Liver (tissue), 8 donors: ENCODE measurements at regions not wholly inside any gene's neighbourhood (a gene's known extent, or its start where the extent isn't known, plus 50 kb on each side); places are given as distances from the start of the nearest gene placed in this dataset.

ENCODE experiments used
- DNase-seq: peaks from one replicate; pipeline ENCODE4 v3.0.0-alpha.2; 2017; ENCODE audit warnings: low spot score
- H3K27ac ChIP-seq, 2 donors: one replicate each; pipeline ENCODE4 v1.7.0; 2013; ENCODE audit warnings: inconsistent platforms in 2 of 2, low read length in 2 of 2, control low read depth in 1 of 2, low read depth in 1 of 2, mild to moderate bottlenecking in 1 of 2
- H3K27me3 ChIP-seq, 4 donors: one replicate each; pipeline versions ENCODE4 v1.6.1 to v1.7.0; 2013; ENCODE audit warnings: low read length in 3 of 4, inconsistent platforms in 1 of 4, mild to moderate bottlenecking in 1 of 4, moderate library complexity in 1 of 4; ENCODE audit not compliant: control insufficient read depth in 4 of 4, insufficient read depth in 4 of 4
- H3K36me3 ChIP-seq, 4 donors: one replicate each; pipeline versions ENCODE4 v1.6.1 to v1.7.0; 2013; ENCODE audit warnings: low read length in 3 of 4, mild to moderate bottlenecking in 3 of 4, low read depth in 1 of 4, moderate library complexity in 1 of 4; ENCODE audit not compliant: control insufficient read depth in 4 of 4, insufficient read depth in 3 of 4
- H3K4me1 ChIP-seq, 4 donors: one replicate each; pipeline versions ENCODE4 v1.6.1 to v1.7.0; 2013; ENCODE audit warnings: low read length in 3 of 4, mild to moderate bottlenecking in 3 of 4, moderate library complexity in 1 of 4; ENCODE audit not compliant: control insufficient read depth in 4 of 4, insufficient read depth in 4 of 4
- H3K4me3 ChIP-seq, 3 donors: one replicate each; pipeline versions ENCODE4 v1.6.1 to v1.7.0; 2013; ENCODE audit warnings: low read length in 3 of 3, control low read depth in 1 of 3, low read depth in 1 of 3, mild to moderate bottlenecking in 1 of 3
- H3K9ac ChIP-seq, 2 donors: one replicate each; pipeline ENCODE4 v1.7.0; 2013; ENCODE audit warnings: low read length in 2 of 2, mild to moderate bottlenecking in 2 of 2, moderate library complexity in 2 of 2, control low read depth in 1 of 2, low read depth in 1 of 2
- H3K9me3 ChIP-seq, 4 donors: one replicate each; pipeline versions ENCODE4 v1.6.1 to v1.7.0; 2013; ENCODE audit warnings: low read length in 3 of 4; ENCODE audit not compliant: control insufficient read depth in 4 of 4
- EGR1 ChIP-seq, 2 donors: IDR thresholded peaks; 2 replicates each; pipeline ENCODE4 v1.6.1; 2016 to 2018; ENCODE audit warnings: antibody characterized with exemption in 2 of 2, low read depth in 2 of 2
- FOXA1 ChIP-seq: IDR thresholded peaks from 2 replicates; pipeline ENCODE4 v1.6.1; 2016; ENCODE audit warnings: antibody characterized with exemption
- FOXA2 ChIP-seq: IDR thresholded peaks from 2 replicates; pipeline ENCODE4 v1.6.1; 2016; ENCODE audit warnings: antibody characterized with exemption
- GABPA ChIP-seq, 2 donors: IDR thresholded peaks in 1 of 2; conservative IDR thresholded peaks in 1 of 2; 2 replicates each; pipeline ENCODE4 v1.6.1; 2016; ENCODE audit warnings: antibody characterized with exemption in 2 of 2, mild to moderate bottlenecking in 1 of 2, moderate library complexity in 1 of 2
- HNF4A ChIP-seq, 2 donors: conservative IDR thresholded peaks; 2 replicates each; pipeline ENCODE4 v1.6.1; 2016; ENCODE audit warnings: antibody characterized with exemption in 2 of 2, mild to moderate bottlenecking in 2 of 2
- HNF4G ChIP-seq: IDR thresholded peaks from 2 replicates; pipeline ENCODE4 v1.6.1; 2016; ENCODE audit warnings: antibody characterized with exemption
- JUND ChIP-seq, 2 donors: IDR thresholded peaks; 2 replicates each; pipeline ENCODE4 v1.6.1; 2016; ENCODE audit warnings: antibody characterized with exemption in 2 of 2
- NR2F2 ChIP-seq: IDR thresholded peaks from 2 replicates; pipeline ENCODE4 v1.6.1; 2016; ENCODE audit warnings: antibody characterized with exemption
- RAD21 ChIP-seq, 2 donors: IDR thresholded peaks; 2 replicates each; pipeline ENCODE4 v1.6.1; 2016; ENCODE audit warnings: antibody characterized with exemption in 2 of 2, mild to moderate bottlenecking in 2 of 2
- RXRA ChIP-seq, 2 donors: IDR thresholded peaks; 2 replicates each; pipeline ENCODE4 v1.6.1; 2017 to 2018; ENCODE audit warnings: antibody characterized with exemption in 2 of 2, mild to moderate bottlenecking in 1 of 2
- SP1 ChIP-seq: IDR thresholded peaks from 2 replicates; pipeline ENCODE4 v1.6.1; 2018; ENCODE audit warnings: antibody characterized with exemption, mild to moderate bottlenecking
- TAF1 ChIP-seq: conservative IDR thresholded peaks from 2 replicates; pipeline ENCODE4 v1.6.1; 2016; ENCODE audit warnings: antibody characterized with exemption, mild to moderate bottlenecking
- YY1 ChIP-seq: IDR thresholded peaks from 2 replicates; pipeline ENCODE4 v1.6.1; 2016; ENCODE audit warnings: antibody characterized with exemption, mild to moderate bottlenecking
- WGBS: extraction: QIAGEN DNeasy Blood & Tissue Kit; methylation state at CpG from one replicate; pipeline ENCODE4 v1.1.7; 2013; 5-methylcytosine and 5-hydroxymethylcytosine counted together
- TF ChIP-seq, protein P1 (sequence below): fragments of 150-350 bp; IDR thresholded peaks from 2 replicates; pipeline ENCODE4 v1.5.1; 2017; ENCODE audit warnings: improper control_type of control experiment, low read depth, low read length; ENCODE audit not compliant: missing input control
- TF ChIP-seq, protein P2 (sequence below): IDR thresholded peaks from 2 replicates; pipeline ENCODE4 v1.6.1; 2016; ENCODE audit warnings: antibody characterized with exemption, mild to moderate bottlenecking
- TF ChIP-seq, protein P3 (sequence below): IDR thresholded peaks from 2 replicates; pipeline ENCODE4 v1.6.1; 2016; ENCODE audit warnings: antibody characterized with exemption
- TF ChIP-seq, protein P4 (sequence below): IDR thresholded peaks from 2 replicates; pipeline ENCODE4 v1.6.1; 2016; ENCODE audit warnings: antibody characterized with exemption
- donor health status: healthy.
- donor health status: healthy.
- donor health status: healthy.
- donor health status: healthy.
- donor health status: healthy.

DNA sequence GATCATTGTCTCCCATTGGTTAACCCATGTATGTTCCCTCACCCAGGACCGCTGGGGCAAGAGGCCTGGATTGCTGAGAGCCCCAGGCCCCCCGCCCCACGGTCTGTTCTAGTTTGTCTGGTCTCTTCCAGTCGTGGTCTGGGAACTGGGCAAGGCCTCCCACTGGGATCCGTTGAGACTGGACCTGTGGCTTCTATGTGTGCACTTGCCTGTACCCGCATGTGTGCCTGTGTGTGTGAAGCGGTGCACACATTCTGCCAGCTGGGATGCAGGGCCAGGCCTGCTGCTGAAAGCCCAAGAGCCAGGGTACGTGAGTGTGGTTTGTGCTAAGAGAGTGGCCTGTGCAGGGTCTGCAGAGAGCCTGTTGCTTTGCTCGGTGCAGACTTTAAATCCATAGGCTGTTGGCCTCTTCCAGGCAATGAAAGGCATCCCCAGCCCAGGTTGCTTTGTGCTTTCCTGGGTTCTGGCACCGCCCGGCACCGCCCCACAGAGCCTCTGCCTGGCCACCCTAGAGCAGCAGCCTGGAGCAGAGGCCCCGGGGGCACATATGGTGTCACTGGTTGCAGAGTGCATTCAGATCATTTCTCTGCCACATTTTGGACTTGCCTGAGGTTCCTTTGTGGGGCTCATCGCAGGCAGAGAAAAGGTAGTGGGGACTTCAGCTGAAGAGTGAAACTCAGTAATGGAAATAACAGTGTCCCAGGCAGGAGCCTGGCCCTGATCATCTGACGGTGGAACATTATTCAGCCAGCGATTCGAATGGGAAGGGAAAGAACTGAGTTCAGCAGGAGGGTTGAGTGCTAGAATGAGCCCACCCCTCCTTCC, 215.5 kb downstream of the GLRX3 start:
- Histone ChIP-seq H3K9ac (no peak overlapping the region), H3K27ac (no peak overlapping the region), H3K9me3 (no peaks in the 10 kb centered on the region), H3K4me3 (no peak overlapping the region), H3K27me3 (peaks cover 0 to 5% (median 0%) of the 10 kb centered on the region in 4 donors), H3K36me3 (no peaks in the 10 kb centered on the region), H3K4me1 (no peaks in the 10 kb centered on the region)
- TF ChIP-seq RXRA (IDR thresholded peaks at IDR 0.05) (no peak), NR2F2 (no peak), GABPA (IDR thresholded peaks at IDR 0.05 in 1 of 2, conservative IDR thresholded peaks at IDR 0.05 in 1 of 2) (no peak), JUND (IDR thresholded peaks at IDR 0.05) (no peak), HNF4A (conservative IDR thresholded peaks at IDR 0.05) (no peak), FOXA1 (no peak)
- TF ChIP-seq, protein P1, sequence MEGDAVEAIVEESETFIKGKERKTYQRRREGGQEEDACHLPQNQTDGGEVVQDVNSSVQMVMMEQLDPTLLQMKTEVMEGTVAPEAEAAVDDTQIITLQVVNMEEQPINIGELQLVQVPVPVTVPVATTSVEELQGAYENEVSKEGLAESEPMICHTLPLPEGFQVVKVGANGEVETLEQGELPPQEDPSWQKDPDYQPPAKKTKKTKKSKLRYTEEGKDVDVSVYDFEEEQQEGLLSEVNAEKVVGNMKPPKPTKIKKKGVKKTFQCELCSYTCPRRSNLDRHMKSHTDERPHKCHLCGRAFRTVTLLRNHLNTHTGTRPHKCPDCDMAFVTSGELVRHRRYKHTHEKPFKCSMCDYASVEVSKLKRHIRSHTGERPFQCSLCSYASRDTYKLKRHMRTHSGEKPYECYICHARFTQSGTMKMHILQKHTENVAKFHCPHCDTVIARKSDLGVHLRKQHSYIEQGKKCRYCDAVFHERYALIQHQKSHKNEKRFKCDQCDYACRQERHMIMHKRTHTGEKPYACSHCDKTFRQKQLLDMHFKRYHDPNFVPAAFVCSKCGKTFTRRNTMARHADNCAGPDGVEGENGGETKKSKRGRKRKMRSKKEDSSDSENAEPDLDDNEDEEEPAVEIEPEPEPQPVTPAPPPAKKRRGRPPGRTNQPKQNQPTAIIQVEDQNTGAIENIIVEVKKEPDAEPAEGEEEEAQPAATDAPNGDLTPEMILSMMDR = no peak
- TF ChIP-seq, protein P2, sequence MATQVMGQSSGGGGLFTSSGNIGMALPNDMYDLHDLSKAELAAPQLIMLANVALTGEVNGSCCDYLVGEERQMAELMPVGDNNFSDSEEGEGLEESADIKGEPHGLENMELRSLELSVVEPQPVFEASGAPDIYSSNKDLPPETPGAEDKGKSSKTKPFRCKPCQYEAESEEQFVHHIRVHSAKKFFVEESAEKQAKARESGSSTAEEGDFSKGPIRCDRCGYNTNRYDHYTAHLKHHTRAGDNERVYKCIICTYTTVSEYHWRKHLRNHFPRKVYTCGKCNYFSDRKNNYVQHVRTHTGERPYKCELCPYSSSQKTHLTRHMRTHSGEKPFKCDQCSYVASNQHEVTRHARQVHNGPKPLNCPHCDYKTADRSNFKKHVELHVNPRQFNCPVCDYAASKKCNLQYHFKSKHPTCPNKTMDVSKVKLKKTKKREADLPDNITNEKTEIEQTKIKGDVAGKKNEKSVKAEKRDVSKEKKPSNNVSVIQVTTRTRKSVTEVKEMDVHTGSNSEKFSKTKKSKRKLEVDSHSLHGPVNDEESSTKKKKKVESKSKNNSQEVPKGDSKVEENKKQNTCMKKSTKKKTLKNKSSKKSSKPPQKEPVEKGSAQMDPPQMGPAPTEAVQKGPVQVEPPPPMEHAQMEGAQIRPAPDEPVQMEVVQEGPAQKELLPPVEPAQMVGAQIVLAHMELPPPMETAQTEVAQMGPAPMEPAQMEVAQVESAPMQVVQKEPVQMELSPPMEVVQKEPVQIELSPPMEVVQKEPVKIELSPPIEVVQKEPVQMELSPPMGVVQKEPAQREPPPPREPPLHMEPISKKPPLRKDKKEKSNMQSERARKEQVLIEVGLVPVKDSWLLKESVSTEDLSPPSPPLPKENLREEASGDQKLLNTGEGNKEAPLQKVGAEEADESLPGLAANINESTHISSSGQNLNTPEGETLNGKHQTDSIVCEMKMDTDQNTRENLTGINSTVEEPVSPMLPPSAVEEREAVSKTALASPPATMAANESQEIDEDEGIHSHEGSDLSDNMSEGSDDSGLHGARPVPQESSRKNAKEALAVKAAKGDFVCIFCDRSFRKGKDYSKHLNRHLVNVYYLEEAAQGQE = no peak
- peak; percentile 9 for DNase-seq
- WGBS = 86% methylated on average over 17 of the region's 17 CpGs

DNA sequence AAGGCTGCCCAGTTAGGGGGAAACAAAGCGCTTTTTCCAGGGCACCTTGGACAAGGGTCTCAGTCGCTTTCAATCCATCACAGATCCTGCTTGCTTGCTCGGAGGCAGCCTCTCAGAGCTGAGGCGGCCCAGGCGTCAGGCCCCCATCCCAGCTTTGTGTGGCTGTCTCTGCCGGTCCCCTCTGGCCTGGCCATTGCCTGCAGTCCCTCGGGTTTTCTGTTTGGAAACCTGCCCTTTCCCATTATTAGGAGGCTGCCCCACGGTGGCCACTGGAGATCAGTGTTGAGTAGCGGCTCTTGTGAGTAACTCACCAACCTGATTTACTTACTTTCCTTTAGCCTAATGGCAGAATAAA, 216.1 kb downstream of the GLRX3 start:
- H3K27me3 ChIP-seq = peaks cover 0 to 5% (median 0%) of the 10 kb centered on the region in 4 donors
- TF ChIP-seq FOXA1 (no peak), JUND (IDR thresholded peaks at IDR 0.05) (no peak), GABPA (IDR thresholded peaks at IDR 0.05 in 1 of 2, conservative IDR thresholded peaks at IDR 0.05 in 1 of 2) (no peak), RXRA (IDR thresholded peaks at IDR 0.05) (no peak), RAD21 (IDR thresholded peaks at IDR 0.05) (no peak), TAF1 (no peak), NR2F2 (no peak), HNF4A (conservative IDR thresholded peaks at IDR 0.05) (no peak), YY1 (no peak), HNF4G (no peak), EGR1 (IDR thresholded peaks at IDR 0.05; ENCODE audit: low read depth in 2 of 2) (no peak), FOXA2 (no peak), SP1 (no peak)
- TF ChIP-seq, protein P2 = no peak
- TF ChIP-seq, protein P1 = no peak
- TF ChIP-seq, protein P3, sequence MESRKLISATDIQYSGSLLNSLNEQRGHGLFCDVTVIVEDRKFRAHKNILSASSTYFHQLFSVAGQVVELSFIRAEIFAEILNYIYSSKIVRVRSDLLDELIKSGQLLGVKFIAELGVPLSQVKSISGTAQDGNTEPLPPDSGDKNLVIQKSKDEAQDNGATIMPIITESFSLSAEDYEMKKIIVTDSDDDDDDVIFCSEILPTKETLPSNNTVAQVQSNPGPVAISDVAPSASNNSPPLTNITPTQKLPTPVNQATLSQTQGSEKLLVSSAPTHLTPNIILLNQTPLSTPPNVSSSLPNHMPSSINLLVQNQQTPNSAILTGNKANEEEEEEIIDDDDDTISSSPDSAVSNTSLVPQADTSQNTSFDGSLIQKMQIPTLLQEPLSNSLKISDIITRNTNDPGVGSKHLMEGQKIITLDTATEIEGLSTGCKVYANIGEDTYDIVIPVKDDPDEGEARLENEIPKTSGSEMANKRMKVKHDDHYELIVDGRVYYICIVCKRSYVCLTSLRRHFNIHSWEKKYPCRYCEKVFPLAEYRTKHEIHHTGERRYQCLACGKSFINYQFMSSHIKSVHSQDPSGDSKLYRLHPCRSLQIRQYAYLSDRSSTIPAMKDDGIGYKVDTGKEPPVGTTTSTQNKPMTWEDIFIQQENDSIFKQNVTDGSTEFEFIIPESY = no peak
- TF ChIP-seq, protein P4, sequence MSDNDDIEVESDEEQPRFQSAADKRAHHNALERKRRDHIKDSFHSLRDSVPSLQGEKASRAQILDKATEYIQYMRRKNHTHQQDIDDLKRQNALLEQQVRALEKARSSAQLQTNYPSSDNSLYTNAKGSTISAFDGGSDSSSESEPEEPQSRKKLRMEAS = no peak
- H3K4me3 ChIP-seq = no peak overlapping the region
- H3K4me1 ChIP-seq = no peaks in the 10 kb centered on the region
- no peaks in the 10 kb centered on the region for H3K36me3 ChIP-seq
- H3K27ac ChIP-seq = no peak overlapping the region
- DNase-seq = no peak
- no peaks in the 10 kb centered on the region for H3K9me3 ChIP-seq
- WGBS = 64% methylated on average over 9 of the region's 9 CpGs
- no peak overlapping the region for H3K9ac ChIP-seq
